Thyroid gland (tissue), 4 donors: ENCODE measurements at regions not wholly inside any gene's neighbourhood (a gene's known extent, or its start where the extent isn't known, plus 50 kb on each side); places are given as distances from the start of the nearest gene placed in this dataset.

Experiments
- DNase-seq, 2 donors: peaks; one replicate each; pipeline ENCODE4 v3.0.0-alpha.2; 2019
- H3K27ac ChIP-seq, 3 donors: fragments of 200-600 bp; sonication (generic); 1 replicate in 2 of 3; 2 replicates in 1 of 3; pipeline ENCODE4 v1.5.1; 2016 to 2019; ENCODE audit warnings: mild to moderate bottlenecking in 1 of 3, moderate library complexity in 1 of 3
- H3K27me3 ChIP-seq: fragments of 200-600 bp; sonication (generic); one replicate; pipeline ENCODE4 v1.5.1; 2019
- H3K36me3 ChIP-seq, 2 donors: fragments of 200-600 bp; sonication (generic); one replicate each; pipeline ENCODE4 v1.5.1; 2016 to 2019
- H3K4me1 ChIP-seq, 2 donors: fragments of 200-600 bp; sonication (generic); one replicate each; pipeline ENCODE4 v1.5.1; 2017 to 2019
- H3K4me3 ChIP-seq, 3 donors: fragments of 200-600 bp; sonication (generic); replicated peaks in 1 of 3; 1 replicate in 2 of 3; 2 replicates in 1 of 3; pipeline ENCODE4 v1.5.1; 2016; ENCODE audit warnings: mild to moderate bottlenecking in 1 of 3
- H3K9me3 ChIP-seq: fragments of 200-600 bp; sonication (generic); one replicate; pipeline ENCODE4 v1.5.1; 2017
- CTCF ChIP-seq, 6 experiments: fragments of 200-600 bp in 3 of 6; fragments of 450-650 bp in 3 of 6; sonication (generic) in 3 of 6; IDR thresholded peaks; one replicate each; pipeline ENCODE4 v1.5.1; 2016 to 2019; ENCODE audit warnings: antibody characterized with exemption in 6 of 6, mild to moderate bottlenecking in 2 of 6, inconsistent platforms in 1 of 6, moderate library complexity in 1 of 6
- POLR2A ChIP-seq, 2 donors: fragments of 450-650 bp; IDR thresholded peaks; one replicate each; pipeline ENCODE4 v1.6.1; 2017; ENCODE audit warnings: antibody characterized with exemption in 2 of 2, mild to moderate bottlenecking in 2 of 2, moderate library complexity in 1 of 2
- WGBS, 2 donors: methylation state at CpG; one replicate each; pipeline ENCODE4 v1.1.5; 2017; 5-methylcytosine and 5-hydroxymethylcytosine counted together
- intact Hi-C: fragments of 100-400 bp; cut with DNase I; formaldehyde crosslinking; loops from one replicate; pipeline ENCODE4 v1.15.1; 2023

- H3K27me3 ChIP-seq, result no peaks in the 10 kb centered on the region
- TF ChIP-seq POLR2A (IDR thresholded peaks at IDR 0.05) (no peak), CTCF (IDR thresholded peaks at IDR 0.05) (no peak)
- 73 to 83% methylated on average over 5 of the region's 5 CpGs for WGBS, 2 donors
These were observed 258.7 kb downstream of the CDCA7 start for GRCh38 chr2:173613386-173613785.

DNA sequence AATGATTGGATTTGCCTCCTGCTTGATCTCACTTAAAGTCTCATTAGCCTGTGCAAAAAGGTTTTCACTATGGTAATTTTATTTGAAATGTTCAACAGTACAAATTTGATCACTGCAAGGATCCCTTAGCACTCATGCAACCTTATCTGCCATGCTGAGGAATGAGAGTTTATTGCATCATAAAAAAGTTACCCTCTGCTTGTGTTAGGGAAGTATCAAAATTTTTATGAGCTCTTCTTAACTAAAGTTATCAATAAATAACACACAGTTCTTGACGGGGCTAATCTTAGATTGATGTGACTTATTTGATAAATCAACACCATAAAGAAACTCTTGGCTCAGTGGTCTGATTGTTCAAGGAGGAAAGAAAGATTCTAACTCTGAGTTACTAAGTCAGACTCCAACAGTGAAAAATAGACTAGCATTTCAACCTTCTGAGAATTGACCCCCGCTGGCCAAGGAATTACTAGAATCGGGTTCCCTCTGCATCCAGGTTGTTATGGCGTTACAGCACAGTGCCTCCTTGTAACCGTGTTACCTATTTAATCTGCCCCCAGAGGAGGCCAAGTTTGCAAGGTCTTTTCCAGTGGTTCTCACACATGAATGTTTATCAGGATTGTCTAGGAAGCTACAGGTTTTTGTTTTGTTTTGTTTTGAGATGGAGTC, 259.7 kb downstream of the CDCA7 start:
- Histone ChIP-seq H3K4me1 (no peaks in the 10 kb centered on the region), H3K4me3 (no peak overlapping the region), H3K27me3 (no peaks in the 10 kb centered on the region), H3K9me3 (no peaks in the 10 kb centered on the region), H3K27ac (no peak overlapping the region), H3K36me3 (no peaks in the 10 kb centered on the region)
- intact Hi-C loops, result no loop called here
- WGBS, 2 donors, result 82% methylated on average over 5 of the region's 5 CpGs
- TF ChIP-seq POLR2A (IDR thresholded peaks at IDR 0.05), result no peak
- TF ChIP-seq CTCF (IDR thresholded peaks at IDR 0.05), result no peak
- no peak for DNase-seq

More at GRCh38 chr2:173613386-173613785, 258.7 kb downstream of the CDCA7 start:
- Histone ChIP-seq H3K36me3 (no peaks in the 10 kb centered on the region), H3K4me1 (no peaks in the 10 kb centered on the region), H3K4me3 (no peak overlapping the region), H3K27ac (no peak overlapping the region), H3K9me3 (no peaks in the 10 kb centered on the region)
- intact Hi-C loops, result no loop called here
- DNase-seq, result no peak

GRCh38 chr2:173623438-173624319, 269.0 kb downstream of the CDCA7 start:
- DNase-seq, result no peak
- TF ChIP-seq POLR2A (IDR thresholded peaks at IDR 0.05), result no peak
- TF ChIP-seq CTCF (IDR thresholded peaks at IDR 0.05), result no peak
- no peaks in the 10 kb centered on the region for H3K4me1 ChIP-seq
- H3K27me3 ChIP-seq, result no peaks in the 10 kb centered on the region
- H3K36me3 ChIP-seq, result no peaks in the 10 kb centered on the region
- intact Hi-C loops, result no loop called here
- H3K9me3 ChIP-seq, result no peaks in the 10 kb centered on the region
- 74 to 79% methylated on average over 13 of the region's 13 CpGs for WGBS, 2 donors
- no peak overlapping the region for H3K27ac ChIP-seq
- H3K4me3 ChIP-seq, result no peak overlapping the region

- WGBS, 2 donors, result 96% methylated on average over 11 of the region's 11 CpGs
- Histone ChIP-seq H3K4me3 (no peak overlapping the region), H3K9me3 (no peaks in the 10 kb centered on the region), H3K27ac (no peak overlapping the region), H3K4me1 (no peaks in the 10 kb centered on the region), H3K27me3 (no peaks in the 10 kb centered on the region), H3K36me3 (no peaks in the 10 kb centered on the region)
- DNase-seq, result no peak
- intact Hi-C loops, result no loop called here
- no peak for TF ChIP-seq CTCF (IDR thresholded peaks at IDR 0.05)
- TF ChIP-seq POLR2A (IDR thresholded peaks at IDR 0.05), result no peak
These were observed 270.6 kb downstream of the CDCA7 start for GRCh38 chr2:173625315-173625714.

DNA sequence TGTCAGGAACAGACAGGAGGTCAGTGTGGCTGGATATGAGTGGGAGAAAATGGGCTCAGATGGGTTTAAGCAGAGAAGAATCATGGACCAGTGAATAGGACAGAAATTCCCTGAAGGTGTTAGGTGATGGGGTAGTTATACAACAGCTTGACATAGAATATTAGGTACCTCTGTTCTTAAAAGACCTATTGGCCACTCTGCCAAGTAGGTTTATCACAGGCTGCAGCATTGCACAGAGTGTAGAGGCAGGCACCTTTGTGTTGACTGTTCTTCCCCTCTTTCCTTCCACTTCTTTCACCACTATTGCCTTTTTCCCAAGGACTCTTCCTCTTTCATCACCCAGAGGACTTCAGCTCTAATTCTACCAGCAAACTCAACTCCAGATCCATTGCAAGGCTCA, 274.4 kb downstream of the CDCA7 start:
- no peak for TF ChIP-seq CTCF (IDR thresholded peaks at IDR 0.05)
- TF ChIP-seq POLR2A (IDR thresholded peaks at IDR 0.05), result no peak
- DNase-seq, result no peak
- Histone ChIP-seq H3K4me3 (no peak overlapping the region), H3K27ac (no peak overlapping the region), H3K9me3 (no peaks in the 10 kb centered on the region), H3K27me3 (no peaks in the 10 kb centered on the region), H3K4me1 (no peaks in the 10 kb centered on the region), H3K36me3 (no peaks in the 10 kb centered on the region)
- intact Hi-C loops, result no loop called here
